ENCODE measurements at regions not wholly inside any gene's neighbourhood (a gene's known extent, or its start where the extent isn't known, plus 50 kb on each side); places are given as distances from the start of the nearest gene placed in this dataset.
"Not testable (repeated sequence)": the region's sequence is repeated elsewhere in the genome, so short reads cannot be mapped to it uniquely, and the experiment has no call there.

DNA sequence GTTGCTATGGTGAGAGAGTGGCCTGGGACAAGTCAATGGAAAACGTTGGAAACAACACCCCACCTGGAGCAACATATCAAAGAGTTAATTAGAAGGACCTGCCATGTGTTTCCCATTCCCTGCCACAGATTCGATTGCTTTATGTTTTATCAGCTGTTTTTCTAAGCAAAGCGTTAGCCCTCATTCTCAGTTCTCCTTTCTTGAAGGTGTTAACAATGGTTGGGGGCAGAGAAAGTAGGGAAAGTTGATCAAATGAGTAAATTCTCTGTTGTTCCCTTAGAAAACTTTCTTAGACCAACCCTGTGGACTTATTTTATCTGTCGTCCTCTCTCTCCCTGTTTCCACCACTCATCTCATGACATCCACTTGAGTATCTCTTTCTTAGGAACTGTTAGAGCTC lies 102.5 kb downstream of the ADAMTS15 start:
- no peak for DNase-seq (ENCODE audit: low read depth, low spot score)

- DNase-seq (ENCODE audit: low read depth, low spot score): no peak
Observed at GRCh38 chr11:130551388-130551787, 102.9 kb downstream of the ADAMTS15 start.

DNA sequence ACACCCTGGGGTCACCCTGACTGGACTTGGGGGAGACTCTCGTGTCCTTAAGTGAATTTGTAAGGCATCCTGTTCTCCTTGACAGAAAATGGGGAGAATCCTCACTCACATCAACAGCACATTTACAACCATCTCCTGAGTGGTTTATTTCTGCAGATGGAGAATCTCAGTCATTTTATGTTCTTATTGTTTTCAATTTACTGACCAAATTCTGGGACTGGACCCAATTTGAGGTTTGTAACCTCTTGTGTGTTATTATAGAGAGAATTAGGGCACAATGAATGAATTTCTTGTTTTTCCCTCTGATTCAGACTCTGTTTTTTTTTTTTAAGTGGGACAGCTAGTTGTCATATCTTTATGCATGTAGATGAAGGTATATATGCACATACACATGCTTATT lies 104.9 kb downstream of the ADAMTS15 start:
- no peak for DNase-seq (ENCODE audit: low read depth, low spot score)

DNA sequence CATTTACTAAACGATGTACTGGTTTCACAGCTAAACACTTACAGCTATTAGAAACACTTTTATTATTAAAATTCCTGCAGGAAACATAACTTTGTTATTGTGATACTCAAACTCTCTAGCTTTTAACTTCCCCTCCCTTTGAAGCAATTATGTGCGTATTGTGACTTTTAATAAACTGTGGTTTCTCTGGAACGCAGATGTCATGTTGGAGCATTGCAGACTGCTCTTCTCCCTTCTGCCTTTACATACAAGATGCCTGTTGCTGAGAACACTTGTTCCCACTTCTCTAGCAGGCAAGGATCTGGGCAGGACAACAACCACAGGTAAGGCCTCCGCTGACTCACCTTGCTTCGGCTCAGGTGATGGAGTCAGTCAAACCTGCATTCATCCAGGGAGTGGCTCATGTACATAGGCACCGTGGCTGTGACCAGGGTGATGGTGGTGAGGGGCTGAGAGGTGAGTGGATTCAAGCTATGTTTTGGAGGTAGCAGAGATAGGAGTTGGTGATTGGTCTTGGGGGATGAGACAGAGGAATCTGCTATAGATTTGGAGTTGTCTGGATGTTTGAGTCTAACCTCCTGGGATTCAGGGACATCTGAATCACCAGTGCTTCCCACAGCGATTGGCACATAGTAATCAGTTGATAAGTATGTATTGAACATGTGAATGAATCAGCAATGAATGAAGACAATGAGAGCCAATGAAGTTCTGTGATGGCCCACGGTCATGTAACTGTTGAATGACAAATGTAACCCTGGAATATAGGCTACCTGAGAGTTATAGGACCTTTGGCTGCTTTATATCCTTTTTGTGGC lies 106.0 kb downstream of the ADAMTS15 start:
- no peak for DNase-seq (ENCODE audit: low read depth, low spot score)

DNA sequence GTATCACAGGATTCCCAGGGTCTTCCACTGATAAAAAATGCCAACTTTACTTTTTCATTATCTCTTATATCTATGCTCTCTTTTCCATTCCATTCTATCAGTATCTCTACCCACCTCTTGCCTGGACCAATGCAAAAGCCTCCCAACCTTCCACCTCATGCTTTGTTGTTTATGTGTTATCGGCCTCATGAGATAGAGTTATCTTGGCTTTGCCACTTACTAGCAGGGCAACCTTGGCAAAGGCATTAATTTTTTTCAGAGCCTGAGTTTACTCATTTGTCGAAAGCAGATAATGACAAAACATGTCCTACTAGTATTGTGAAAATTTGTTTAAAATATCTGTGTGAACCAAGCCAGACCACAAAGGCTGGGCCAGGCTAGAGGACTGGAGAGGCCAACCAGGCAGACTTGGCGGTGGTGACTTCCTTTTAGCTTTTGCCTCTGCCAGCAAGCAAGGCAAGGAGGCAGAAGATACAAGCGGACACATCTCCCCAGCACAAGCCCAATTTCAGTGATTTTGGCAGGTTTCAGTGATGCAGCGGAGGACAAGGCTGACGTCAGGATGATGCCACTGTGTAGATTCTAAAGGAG lies 106.9 kb downstream of the ADAMTS15 start:
- DNase-seq (ENCODE audit: low read depth, low spot score): no peak

DNA sequence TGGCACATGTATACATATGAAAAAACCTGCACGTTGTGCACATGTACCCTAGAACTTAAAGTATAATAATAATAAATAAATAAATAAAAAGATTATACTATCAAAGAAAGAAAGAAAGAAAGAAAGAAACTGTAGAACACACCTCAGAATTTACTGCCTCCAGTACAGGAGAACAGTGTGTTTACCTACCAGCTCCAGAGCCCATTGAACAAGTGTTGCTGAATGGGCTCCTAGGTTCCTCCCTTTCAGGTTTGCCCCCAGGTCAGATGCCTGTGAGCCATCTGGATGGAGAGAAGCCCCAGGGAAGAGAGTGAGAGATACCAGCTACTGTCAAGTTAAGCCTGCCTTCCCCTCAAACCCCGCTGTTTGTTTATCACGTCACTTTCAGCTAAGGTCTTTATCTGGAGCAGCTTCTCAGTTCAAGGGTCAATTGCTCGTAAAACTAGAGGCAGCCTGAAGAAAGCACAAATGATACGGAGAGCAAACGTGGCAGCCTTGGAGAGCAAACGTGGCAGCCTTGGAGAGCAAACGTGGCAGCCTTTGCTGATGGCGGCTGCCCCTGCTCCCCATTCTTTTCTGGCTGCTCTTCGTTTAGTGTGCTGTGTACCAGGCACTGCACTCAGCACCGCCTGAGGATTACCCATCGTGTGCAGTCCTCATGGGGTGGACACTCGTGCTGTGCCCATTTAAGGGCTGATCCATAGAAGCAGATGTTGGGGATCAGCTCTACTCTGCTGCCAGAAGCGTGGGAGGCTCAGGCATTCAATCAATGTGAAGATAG lies 111.7 kb downstream of the ADAMTS15 start:
- DNase-seq (ENCODE audit: low read depth, low spot score): no peak

- DNase-seq (ENCODE audit: low read depth, low spot score): no peak
Observed at GRCh38 chr11:130560781-130561109, 112.3 kb downstream of the ADAMTS15 start.

DNA sequence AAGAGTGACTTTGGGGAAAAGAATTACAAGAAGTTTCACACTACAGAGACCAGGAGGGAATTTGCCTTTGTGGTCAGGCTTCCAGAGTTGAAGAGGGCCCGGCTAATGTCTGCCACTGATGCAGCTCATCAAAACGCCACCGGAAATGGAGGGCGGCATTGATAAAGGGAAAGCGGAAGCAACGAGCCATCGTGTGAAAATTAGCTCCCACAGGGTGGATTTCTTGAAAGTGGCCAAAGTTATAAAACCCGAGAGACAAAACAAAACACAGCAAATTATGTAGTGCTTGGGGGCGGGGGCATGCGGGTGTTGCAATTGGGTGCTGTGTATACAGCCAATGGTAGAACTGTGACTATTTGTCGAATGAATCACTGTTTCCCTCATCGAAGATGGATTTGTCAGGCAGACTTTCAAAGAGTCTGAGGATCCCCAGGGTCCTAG lies 113.0 kb downstream of the ADAMTS15 start:
- DNase-seq (ENCODE audit: low read depth, low spot score): no peak

GRCh38 chr11:130562549-130562948 lies 114.1 kb downstream of the ADAMTS15 start:
- DNase-seq (ENCODE audit: low read depth, low spot score): no peak

DNA sequence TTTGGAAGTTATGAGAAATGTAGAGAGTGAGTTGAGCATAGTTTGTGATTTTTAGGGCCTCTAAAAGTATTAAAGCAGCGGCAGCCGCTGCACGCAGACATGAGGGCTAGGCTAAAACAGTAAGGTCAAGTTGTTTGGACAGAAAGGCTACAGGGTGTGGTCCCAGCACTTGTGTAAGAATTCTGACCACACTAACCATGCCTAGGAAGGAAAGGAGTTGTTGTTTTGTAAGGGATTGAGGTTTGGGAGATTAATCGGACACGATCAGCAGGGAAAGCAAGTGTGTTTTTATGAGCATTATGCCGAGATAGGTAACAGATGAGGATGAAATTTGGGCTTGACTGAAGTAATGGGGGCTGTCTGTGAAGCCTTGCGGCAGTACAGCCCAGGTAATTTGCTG lies 117.9 kb downstream of the ADAMTS15 start:
- not testable (repeated sequence) for DNase-seq (ENCODE audit: low read depth, low spot score)

- DNase-seq (ENCODE audit: low read depth, low spot score): no peak
Observed at GRCh38 chr11:130571519-130571918, 123.1 kb downstream of the ADAMTS15 start.

DNA sequence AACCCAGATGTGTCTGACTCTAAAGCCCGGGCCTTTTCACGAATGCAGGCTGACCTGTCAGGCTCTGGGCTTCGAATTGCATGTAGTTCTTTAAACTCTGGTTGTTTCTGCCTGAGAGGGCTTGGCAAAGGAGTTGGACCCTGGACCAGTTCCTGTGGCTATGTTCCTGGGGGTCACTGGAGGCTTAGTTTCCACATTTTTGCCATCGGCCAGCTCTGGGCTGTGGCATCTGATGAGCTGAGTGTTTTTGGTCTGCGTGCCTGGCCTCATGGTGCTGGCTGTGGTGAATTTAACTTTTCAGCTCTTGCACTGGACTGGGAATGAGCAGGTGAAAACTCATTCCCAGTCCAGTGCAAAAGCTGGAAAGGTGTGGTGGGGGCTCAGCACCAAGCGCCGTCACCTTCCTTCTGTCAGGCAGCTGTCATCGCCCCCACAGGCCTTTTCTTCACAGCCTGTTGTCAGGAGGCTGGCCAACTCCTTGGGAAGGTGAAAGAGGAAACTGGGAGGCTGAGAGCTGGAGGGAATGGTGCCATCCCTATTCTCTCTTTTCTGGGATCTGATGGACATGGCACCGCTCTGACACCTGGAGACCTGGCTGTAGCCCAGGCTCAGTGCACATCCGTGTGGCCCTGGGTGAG lies 123.6 kb downstream of the ADAMTS15 start:
- no peak for DNase-seq (ENCODE audit: low read depth, low spot score)

- DNase-seq (ENCODE audit: low read depth, low spot score): no peak
Observed at GRCh38 chr11:130573767-130574166, 125.3 kb downstream of the ADAMTS15 start.

DNA sequence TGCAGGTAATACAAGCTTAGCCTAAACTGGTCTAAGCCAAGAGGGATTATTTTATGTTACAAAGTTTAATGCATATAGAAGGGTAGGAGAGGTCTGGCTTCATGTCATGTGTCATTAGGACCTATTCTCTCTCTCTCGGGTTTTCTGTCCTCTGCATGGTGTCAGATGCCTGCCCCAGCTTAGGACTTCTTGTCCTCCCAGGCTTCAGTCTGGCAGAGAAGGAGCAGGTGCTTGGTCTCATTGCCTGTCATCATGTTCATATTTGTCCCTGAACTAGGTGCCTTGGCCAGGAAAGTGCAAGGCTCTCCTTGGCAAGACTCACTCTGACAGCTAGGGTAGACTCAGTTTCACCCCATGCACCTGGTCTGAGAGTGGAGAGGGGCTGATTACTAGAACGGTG lies 126.3 kb downstream of the ADAMTS15 start:
- DNase-seq (ENCODE audit: low read depth, low spot score): no peak

- DNase-seq (ENCODE audit: low read depth, low spot score): no peak
Observed at GRCh38 chr11:130576146-130576545, 127.7 kb downstream of the ADAMTS15 start.

DNA sequence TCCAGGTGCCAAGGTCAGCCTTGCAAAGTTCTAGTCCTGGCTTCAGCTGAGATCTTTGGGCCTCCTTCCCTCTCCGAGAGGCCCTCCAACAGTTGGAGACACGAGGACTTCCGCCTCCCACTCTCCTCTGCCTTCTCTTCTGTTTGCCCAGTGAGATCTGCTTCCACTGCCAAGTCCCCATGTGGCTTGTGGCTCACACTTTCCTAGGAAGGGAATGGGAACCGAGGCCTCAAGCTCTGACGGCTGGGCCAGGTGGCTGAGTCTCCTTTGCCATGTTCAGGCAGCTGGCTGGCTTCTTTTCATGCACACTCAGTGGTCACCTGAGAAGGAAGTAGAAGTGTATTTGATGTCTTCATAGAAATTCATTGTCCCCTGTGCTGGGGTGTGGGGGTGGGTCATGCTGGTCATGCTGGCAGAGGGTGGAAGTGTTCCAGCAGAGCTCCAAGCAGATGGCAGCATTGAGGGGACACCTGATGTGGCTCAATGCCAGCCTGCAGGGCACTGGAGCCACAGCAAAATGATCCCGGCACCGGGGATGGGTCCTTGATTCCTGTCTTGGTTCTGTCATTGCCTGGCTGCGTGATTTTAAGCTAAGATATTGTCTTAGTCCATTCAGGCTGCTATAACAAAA lies 130.4 kb downstream of the ADAMTS15 start:
- no peak for DNase-seq (ENCODE audit: low read depth, low spot score)

DNA sequence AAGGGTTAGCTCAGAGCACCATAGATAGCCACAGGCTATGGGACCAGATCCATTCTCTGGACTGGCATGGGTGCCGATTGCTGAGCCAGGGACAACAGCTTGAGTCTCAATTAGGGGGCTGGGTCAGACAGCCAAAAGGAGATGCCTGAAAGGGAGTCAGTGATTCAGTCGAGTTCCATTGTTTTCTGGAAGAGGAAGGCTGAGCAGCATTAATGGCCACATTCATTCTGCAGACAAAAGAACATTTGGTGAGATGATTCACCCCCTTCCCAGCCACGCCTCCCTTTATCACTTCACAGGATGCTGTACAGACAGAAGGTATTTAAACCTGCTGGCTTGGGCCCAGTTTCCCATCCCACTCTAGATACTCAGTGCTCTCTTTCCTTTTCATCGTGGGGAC lies 131.9 kb downstream of the ADAMTS15 start:
- DNase-seq (ENCODE audit: low read depth, low spot score): no peak

GRCh38 chr11:130580891-130581492 lies 132.5 kb downstream of the ADAMTS15 start:
- DNase-seq (ENCODE audit: low read depth, low spot score): no peak

DNA sequence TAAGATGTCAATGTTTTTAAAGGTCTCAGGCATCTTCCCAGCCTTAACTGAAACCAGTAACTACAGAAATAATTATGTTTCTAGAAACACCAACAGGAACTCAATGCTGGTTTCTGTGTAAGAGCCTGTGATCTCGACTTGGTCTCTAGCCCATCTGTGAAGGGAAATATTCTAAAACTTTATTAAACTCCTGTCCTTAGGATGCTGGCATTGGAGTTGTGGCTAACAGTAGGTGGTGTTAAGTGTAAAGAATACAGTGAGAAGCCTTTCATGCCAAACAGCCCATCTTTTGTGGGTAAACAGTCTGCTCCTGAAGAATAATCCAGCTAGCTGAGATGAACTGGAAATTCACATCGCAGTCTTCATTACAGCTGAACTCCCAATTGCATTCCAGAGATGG lies 133.2 kb downstream of the ADAMTS15 start:
- DNase-seq (ENCODE audit: low read depth, low spot score): no peak

- DNase-seq (ENCODE audit: low read depth, low spot score): no peak
Observed at GRCh38 chr11:130582176-130582575, 133.7 kb downstream of the ADAMTS15 start.

- DNase-seq (ENCODE audit: low read depth, low spot score): no peak
Observed at GRCh38 chr11:130582981-130583380, 134.5 kb downstream of the ADAMTS15 start.
